ENCODE measurements at regions not wholly inside any gene's neighbourhood (a gene's known extent, or its start where the extent isn't known, plus 50 kb on each side); places are given as distances from the start of the nearest gene placed in this dataset.

DNA sequence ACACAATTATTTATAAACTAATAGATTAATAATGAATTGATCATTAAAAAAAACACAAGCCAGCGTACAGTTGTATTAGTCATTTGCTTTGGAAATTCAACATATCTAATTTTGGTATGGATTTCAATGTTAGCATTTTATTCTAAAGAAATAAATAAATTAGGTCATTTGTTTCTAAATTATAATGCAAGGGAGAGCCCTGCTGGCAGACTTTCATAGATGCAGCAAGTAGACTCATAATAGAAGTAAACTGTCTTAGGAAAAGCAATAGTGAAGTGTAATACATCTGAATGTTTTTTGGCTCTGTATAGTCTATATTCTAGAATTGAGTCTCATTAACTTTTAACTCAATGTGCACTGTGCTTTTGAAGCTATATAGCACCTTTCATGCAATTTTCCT lies 982.4 kb upstream of the MIR17HG start:
- POLR2A ChIA-PET, result no interaction called here
- no peak for TF ChIP-seq NONO (IDR thresholded peaks at IDR 0.05; ENCODE audit: low read depth in 2 of 2, low read length in 1 of 2)
- no peak for TF ChIP-seq DDX20 (tag; IDR thresholded peaks at IDR 0.05; ENCODE audit: low read depth)
- TF ChIP-seq MYBL2 (IDR thresholded peaks at IDR 0.05; ENCODE audit: low read depth), result no peak
- no peak for TF ChIP-seq MYBL2 (CRISPR knock-in tag; IDR thresholded peaks at IDR 0.05; ENCODE audit: borderline replicate concordance)
- TF ChIP-seq, protein P1, sequence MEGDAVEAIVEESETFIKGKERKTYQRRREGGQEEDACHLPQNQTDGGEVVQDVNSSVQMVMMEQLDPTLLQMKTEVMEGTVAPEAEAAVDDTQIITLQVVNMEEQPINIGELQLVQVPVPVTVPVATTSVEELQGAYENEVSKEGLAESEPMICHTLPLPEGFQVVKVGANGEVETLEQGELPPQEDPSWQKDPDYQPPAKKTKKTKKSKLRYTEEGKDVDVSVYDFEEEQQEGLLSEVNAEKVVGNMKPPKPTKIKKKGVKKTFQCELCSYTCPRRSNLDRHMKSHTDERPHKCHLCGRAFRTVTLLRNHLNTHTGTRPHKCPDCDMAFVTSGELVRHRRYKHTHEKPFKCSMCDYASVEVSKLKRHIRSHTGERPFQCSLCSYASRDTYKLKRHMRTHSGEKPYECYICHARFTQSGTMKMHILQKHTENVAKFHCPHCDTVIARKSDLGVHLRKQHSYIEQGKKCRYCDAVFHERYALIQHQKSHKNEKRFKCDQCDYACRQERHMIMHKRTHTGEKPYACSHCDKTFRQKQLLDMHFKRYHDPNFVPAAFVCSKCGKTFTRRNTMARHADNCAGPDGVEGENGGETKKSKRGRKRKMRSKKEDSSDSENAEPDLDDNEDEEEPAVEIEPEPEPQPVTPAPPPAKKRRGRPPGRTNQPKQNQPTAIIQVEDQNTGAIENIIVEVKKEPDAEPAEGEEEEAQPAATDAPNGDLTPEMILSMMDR (IDR thresholded peaks at IDR 0.05 in 2 of 3, conservative IDR thresholded peaks at IDR 0.05 in 1 of 3; ENCODE audit: insufficient read depth in 2 of 3, low read depth in 1 of 3, low read length in 3 of 3), result peak in 1 of 3 experiments; percentile 29; a peak in 1 of 6 replicates
- TF ChIP-seq STAT5B (CRISPR knock-in tag; IDR thresholded peaks at IDR 0.05), result 0 out of 2 replicates have a peak, but pooled peaks have one; percentile 51
- TF ChIP-seq KDM5B (IDR thresholded peaks at IDR 0.05; ENCODE audit: insufficient replicate concordance, low read depth, low read length), result no peak
- TF ChIP-seq SIN3A (IDR thresholded peaks at IDR 0.05; ENCODE audit: borderline replicate concordance in 2 of 2, control insufficient read depth in 1 of 2, low read depth in 2 of 2, low read length in 2 of 2), result no peak
- no peak for TF ChIP-seq C11orf30 (IDR thresholded peaks at IDR 0.05; ENCODE audit: low read depth)
- TF ChIP-seq ZC3H4 (CRISPR knock-in tag; IDR thresholded peaks at IDR 0.05; ENCODE audit: borderline replicate concordance), result no peak
- no peak for TF ChIP-seq E2F1 (CRISPR knock-in tag; IDR thresholded peaks at IDR 0.05)
- no peak for TF ChIP-seq ZNF239 (CRISPR knock-in tag; IDR thresholded peaks at IDR 0.05)
- TF ChIP-seq SMARCC2 (IDR thresholded peaks at IDR 0.05; ENCODE audit: low read depth), result no peak
- no peak for TF ChIP-seq RERE (CRISPR knock-in tag; IDR thresholded peaks at IDR 0.05; ENCODE audit: borderline replicate concordance)

More for the DNA sequence above, 982.4 kb upstream of the MIR17HG start:
- 0% methylated on average over 1 of the region's 1 CpG for WGBS (ENCODE audit: insufficient coverage, low coverage, missing lambda C conversion rate)
- FAIRE-seq, result no peak
- intact Hi-C loops (cut with micrococcal nuclease), result no loop called here
- H3K79me2 ChIP-seq (ENCODE audit: control insufficient read depth, insufficient read depth, low read length), result no peaks in the 10 kb centered on the region
- no peak overlapping the region for H3K27ac ChIP-seq (ENCODE audit: extremely low read depth, low read depth, low read length)
- in situ Hi-C loops (cut with MboI), result no loop called here
- ATAC-seq, result no peak
- H2AFZ ChIP-seq (ENCODE audit: low read depth, low read length), result no peak overlapping the region
- no peaks in the 10 kb centered on the region; the same call in 1 of the 2 replicates for H3K9me3 ChIP-seq (replicated peaks; ENCODE audit: control insufficient read depth, insufficient read depth, low read depth, low read length)
- no peak overlapping the region for H3K9ac ChIP-seq (ENCODE audit: insufficient read depth in 1 of 2, low read depth in 2 of 2, low read length in 2 of 2)
- H3K4me3 ChIP-seq, result no peak overlapping the region
- H3K9me1 ChIP-seq (ENCODE audit: control insufficient read depth, insufficient read depth, low read length), result no peaks in the 10 kb centered on the region
- no peak overlapping the region for H3K4me2 ChIP-seq (ENCODE audit: insufficient read depth, low read length)
- H4K20me1 ChIP-seq (replicated peaks; ENCODE audit: control insufficient read depth, insufficient read depth, low read length), result no peaks in the 10 kb centered on the region
- DNase-seq (ENCODE audit: extremely low read depth in 1 of 4, low spot score in 3 of 4), result no peak
- no peaks in the 10 kb centered on the region for H3K36me3 ChIP-seq (ENCODE audit: control insufficient read depth, insufficient read depth, low read length)
- CTCF ChIA-PET (ENCODE audit: low intra/inter-chr PET ratio), result no interaction called here
- H3K27me3 ChIP-seq (ENCODE audit: control insufficient read depth in 2 of 2, insufficient read depth in 2 of 2, low read length in 2 of 2), result no peaks in the 10 kb centered on the region
- no peaks in the 10 kb centered on the region for H3K4me1 ChIP-seq (replicated peaks in 1 of 2; ENCODE audit: control insufficient read depth in 2 of 2, insufficient read depth in 2 of 2, low read length in 2 of 2)
- no TSS peak for BruUV-seq (replicated peaks)

All from K562 (cell line).